HG03521 (cell line): ENCODE measurements at regions not wholly inside any gene's neighbourhood (a gene's known extent, or its start where the extent isn't known, plus 50 kb on each side); places are given as distances from the start of the nearest gene placed in this dataset.

Source experiments
- ATAC-seq: cut with Tn5 transposase; IDR thresholded peaks from one replicate; pipeline ENCODE4 v1.9.1; 2021; ENCODE audit warnings: mild to moderate bottlenecking, moderate library complexity; ENCODE audit not compliant: unreplicated experiment

DNA sequence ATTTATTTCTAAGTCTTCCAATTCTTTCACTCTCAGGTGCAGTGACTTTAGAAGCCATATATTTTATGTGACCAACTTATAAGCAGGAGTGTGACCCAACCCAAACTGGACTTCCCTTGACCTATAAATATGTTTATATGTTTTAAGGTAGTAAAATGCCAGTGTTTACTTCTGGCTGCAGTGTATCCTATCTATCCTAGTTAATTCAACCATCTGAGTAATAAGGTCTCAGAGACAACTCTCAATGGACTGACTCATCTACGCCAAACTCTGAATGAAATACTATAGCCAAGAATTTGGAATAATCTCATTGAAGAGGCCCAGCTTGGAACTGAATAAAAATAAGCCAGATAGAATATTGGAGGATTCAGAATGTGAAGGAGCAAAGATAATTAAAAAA, 544.5 kb upstream of the SORCS1 start:
- ATAC-seq = no peak

GRCh38 chr10:107706096-107706725, 541.7 kb upstream of the SORCS1 start:
- ATAC-seq = no peak

- ATAC-seq = no peak
Measured at GRCh38 chr10:107701943-107702342, 537.4 kb upstream of the SORCS1 start.

GRCh38 chr10:107692072-107692471, 527.6 kb upstream of the SORCS1 start:
- ATAC-seq = no peak

- no peak for ATAC-seq
Measured at GRCh38 chr10:107689323-107689722, 524.8 kb upstream of the SORCS1 start.

- ATAC-seq = no peak
Measured at GRCh38 chr10:107687701-107688100, 523.2 kb upstream of the SORCS1 start.

DNA sequence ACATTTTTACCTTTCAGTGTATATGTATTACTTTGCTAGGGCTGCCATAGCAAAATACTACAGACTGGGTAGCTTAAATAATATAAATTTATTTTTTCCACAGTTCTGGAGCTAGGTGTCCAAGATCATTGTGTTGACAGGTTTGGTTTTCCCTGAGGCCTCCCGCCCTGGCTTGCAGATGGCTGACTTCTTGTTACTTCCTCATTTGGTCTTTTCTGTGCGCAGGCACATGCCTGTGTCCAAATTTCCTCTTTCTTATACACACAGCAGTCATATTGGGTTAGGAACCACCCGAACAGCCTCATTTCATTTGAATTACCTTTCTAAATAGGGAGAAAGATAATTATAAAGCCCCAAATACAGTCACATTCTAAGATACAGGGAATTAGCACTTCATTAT, 521.6 kb upstream of the SORCS1 start:
- ATAC-seq = no peak

DNA sequence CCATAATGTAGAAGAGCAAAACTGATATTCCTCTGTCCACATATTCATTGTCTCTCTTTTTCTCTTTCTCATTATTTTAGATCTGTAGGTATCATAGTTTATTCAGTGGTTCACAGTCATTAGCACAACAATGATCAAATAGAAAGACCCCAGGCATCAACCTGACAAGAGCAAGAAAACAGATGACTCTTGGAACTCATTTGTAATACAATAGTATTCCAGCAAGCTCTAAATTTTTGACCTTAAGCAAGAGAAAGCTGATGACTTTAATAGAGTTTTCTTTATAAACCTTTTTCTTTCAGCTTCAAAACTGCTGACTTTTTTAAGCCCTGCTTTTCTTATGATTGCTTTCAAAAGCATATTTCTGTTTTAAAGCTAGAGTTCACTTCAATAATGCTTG, 507.5 kb upstream of the SORCS1 start:
- no peak for ATAC-seq

DNA sequence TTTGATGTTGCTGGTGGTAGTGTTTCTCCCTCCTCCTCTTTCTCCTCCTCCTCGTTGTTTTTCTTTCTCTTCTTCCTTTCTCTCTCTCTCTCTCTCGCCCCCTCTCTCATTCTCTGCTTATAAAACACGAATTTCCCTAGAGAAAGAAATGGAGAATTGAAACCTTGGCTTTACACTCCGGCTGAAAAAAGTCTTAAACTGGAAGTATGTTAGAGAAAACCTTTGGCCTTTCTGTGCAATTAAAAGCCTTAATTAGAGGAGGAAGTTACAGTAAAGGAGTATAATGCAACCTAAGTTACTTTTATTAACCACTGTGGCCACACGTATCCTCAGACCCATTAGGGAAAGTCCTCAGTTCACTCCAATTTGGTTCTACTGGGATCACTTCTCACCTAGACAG, 501.7 kb upstream of the SORCS1 start:
- no peak for ATAC-seq

DNA sequence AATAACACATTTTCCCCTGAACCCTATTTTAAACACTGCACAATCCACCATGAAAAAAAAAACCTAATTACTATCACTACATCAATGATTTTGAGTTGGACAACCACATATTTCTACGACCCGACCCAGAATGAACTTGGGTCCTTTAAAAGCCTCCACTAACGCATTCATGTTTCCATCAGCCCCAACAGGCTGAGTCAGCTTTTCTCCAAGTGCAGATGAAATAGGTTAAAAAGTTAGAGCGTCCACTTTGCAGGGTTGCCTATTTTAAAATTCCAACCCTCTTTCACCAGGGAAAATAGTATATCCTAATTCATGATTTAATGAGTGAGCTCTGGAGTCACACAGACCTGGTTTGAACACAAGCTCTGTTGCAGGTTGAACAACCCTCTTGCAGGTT, 501.0 kb upstream of the SORCS1 start:
- ATAC-seq = no peak

GRCh38 chr10:107657851-107658250, 493.3 kb upstream of the SORCS1 start:
- ATAC-seq = no peak

GRCh38 chr10:107656932-107657331, 492.4 kb upstream of the SORCS1 start:
- no peak for ATAC-seq

DNA sequence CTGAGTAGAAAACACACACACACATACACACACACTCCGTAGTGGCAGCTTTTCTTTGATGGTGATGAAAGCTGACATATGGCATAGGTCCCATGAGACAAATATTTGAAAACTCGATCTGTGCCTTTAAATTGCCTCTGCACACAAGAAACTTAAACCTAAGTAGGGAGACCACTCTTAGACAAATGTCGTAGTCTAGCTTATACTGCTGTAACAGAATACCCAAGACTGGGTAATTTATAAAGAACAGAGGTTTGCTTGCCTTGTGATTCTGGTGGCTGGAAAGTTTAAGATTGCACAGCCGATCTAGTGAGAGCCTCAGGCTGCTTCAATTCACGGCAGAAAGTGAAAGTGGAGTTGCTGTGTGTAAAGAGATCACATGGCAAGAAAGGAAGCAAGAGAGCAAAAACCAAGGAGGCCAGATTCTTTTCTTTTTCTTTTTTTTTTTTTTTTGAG, 489.4 kb upstream of the SORCS1 start:
- ATAC-seq = peak; percentile 53

GRCh38 chr10:107650939-107651338, 486.4 kb upstream of the SORCS1 start:
- no peak for ATAC-seq

GRCh38 chr10:107649249-107649648, 484.7 kb upstream of the SORCS1 start:
- ATAC-seq = no peak

GRCh38 chr10:107647462-107647861, 483.0 kb upstream of the SORCS1 start:
- no peak for ATAC-seq

- no peak for ATAC-seq
Measured at GRCh38 chr10:107631876-107632275, 467.4 kb upstream of the SORCS1 start.

DNA sequence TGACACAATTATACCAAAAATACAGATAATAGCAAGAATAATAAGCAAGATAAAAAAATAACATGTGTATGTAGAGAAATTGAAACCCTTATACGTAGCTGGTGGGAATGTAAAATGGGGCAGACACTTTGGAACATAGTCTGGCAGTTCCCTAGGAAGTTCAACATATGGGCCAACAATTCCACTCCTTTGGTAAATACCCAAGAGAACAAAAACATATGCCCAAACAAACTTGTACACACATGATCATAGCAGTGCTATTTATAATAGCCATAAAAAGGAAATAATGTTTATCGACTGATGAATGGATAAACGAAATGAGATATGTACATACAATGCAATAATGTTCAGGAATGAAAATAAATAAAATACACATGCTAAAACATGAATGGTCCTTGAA, 462.4 kb upstream of the SORCS1 start:
- ATAC-seq = no peak

- no peak for ATAC-seq
Measured at GRCh38 chr10:107623292-107623691, 458.8 kb upstream of the SORCS1 start.

DNA sequence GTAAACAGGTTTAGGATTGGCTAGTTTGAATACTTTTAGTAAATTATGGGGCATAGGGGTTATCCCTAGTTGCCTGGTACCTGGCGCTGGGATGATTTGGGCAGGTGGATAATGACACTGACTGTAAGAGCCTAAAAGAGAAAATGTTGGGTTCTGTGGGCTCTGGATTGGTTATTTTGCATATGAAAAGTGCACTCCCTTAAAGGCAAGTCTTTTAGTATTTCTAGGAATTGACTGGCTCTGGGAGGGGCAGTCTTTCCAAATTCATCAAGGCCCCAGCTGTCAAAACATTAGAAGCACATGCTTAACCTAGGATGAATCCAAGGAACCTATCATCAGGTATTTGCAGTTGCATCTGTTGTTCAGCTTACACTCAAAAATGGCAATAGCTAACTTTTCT, 454.6 kb upstream of the SORCS1 start:
- no peak for ATAC-seq

DNA sequence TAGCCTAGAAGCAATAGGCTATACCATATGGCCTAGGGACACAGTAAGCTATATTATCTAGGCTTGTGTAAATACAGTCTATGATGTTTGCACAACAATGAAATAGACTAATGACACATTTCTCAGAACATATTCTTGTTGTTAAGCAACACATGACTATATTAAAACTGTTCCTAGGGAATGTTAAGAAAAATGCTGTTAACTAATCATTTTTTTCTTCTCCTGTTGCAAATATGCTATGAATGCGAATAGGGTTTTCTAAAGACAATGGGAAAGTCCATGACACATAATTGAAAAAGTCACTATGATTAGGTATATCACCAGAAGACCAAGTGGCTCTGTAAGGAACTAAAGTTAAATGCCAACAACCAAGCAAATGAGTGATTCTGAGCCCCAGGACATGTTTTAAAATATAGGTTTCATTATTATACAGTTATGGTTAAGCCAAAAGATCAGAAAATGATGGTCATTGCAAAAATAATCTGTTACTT, 454.0 kb upstream of the SORCS1 start:
- ATAC-seq = no peak

DNA sequence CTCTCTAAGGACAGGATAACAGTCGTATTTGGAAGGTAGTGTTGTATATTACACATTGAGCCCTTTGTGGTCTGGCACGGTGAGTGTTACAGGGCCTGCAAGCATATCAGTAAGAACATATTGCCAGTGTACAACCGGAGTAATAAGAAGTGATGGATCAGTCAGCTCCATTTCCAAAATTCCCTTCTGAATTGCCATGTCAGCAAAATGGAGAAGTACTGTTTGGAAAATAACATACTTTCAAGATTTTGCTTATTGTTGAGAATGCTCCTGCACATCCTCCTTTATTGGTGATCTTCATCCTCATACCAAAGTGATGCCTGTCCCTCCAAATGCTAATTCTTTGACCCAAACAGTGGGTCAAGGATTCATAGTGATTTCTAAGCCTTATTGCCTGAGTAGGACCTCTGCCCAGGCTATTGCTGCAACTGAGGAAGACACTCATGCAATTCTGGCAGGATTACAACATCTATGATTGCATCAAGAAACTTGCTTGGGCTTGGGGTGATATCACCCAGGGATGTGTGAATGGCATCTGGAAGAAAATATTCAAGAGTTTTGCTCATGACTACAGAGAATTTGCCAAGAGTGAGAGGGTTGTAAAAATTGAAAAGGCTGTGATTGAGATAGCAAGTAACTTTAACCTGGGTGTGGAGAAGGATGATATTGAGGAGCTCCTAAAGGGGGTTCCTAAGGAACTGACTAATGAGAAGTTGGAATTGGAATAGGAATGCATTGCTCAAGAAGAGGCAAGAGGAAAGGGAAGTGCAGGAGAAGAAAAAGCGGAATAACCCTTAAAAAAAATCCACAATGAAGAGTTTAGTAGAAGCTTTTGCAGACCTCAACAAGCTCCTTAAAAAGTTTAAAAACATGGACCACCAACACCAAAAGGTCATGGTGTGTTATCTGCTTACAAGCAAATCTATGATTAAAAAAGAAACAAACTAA, 452.2 kb upstream of the SORCS1 start:
- no peak for ATAC-seq
